Esophagus muscularis mucosa (tissue), 4 donors: ENCODE measurements at regions not wholly inside any gene's neighbourhood (a gene's known extent, or its start where the extent isn't known, plus 50 kb on each side); places are given as distances from the start of the nearest gene placed in this dataset.

Source experiments
- CTCF ChIP-seq, 3 experiments: fragments of 200-600 bp in 2 of 3; fragments of 450-650 bp in 1 of 3; sonication (generic) in 2 of 3; IDR thresholded peaks; one replicate each; pipeline ENCODE4 v1.5.1; 2017 to 2019; ENCODE audit warnings: antibody characterized with exemption in 3 of 3, mild to moderate bottlenecking in 2 of 3, moderate library complexity in 1 of 3
- EP300 ChIP-seq: sonication (generic); formaldehyde crosslinking; IDR thresholded peaks from one replicate; pipeline ENCODE4 v1.6.1; 2017; ENCODE audit warnings: antibody characterized with exemption
- POLR2A ChIP-seq: fragments of 450-650 bp; IDR thresholded peaks from one replicate; pipeline ENCODE4 v1.6.1; 2017; ENCODE audit warnings: antibody characterized with exemption, moderate library complexity, mild to moderate bottlenecking, low read depth
- POLR2AphosphoS5 ChIP-seq, 2 donors: sonication (generic); formaldehyde crosslinking; IDR thresholded peaks; one replicate each; pipeline ENCODE4 v1.6.1; 2017; ENCODE audit warnings: antibody characterized with exemption in 2 of 2

DNA sequence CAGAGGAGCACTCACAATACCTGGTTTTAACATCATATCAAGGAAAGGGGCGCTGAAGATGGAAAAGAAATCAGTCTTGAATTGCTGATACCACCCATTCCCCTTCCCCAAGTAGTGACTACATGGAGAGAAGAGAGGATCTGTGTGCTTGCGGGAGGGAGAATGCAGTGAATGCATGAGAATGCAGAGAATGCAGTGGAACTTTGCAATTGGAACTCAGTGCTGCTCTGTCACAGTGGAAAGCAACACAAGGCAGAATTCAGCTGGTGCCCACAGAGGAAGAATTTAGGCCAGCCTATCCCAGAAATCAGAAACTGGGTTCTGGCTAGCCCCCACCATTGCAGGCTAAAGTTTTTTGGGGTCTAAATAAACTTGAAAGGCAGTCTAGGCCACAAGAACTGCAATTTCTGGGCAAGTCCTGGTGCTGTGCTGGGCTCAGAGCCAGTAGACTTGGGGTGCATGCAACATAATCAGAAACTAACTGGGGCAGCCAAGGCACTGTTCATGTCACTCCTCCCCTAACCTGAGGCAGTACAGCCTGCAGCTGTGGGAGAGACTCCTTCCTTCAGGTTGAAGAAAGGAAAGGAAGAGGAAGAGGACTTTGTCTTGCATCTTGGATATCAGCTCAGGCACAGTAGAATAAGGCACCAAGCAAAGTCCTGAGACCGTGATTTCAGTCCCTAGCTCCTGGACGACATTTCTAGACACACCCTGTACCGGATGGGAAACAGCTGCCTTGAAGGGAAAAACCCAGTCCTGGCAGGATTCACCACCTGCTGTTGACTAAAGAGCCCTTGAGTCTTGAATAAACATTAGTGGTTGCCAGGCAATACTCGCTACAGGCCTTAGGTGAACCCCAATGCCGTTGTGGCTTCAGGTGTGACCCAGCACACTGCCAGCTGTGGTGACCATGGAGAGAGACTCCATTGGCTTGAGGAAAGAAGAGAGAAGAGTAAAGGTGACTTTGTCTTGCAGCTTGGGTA is 329.3 kb downstream of the TBL1XR1 start:
- no peak for TF ChIP-seq CTCF (IDR thresholded peaks at IDR 0.05)
- no peak for TF ChIP-seq POLR2A
- TF ChIP-seq POLR2AphosphoS5 (IDR thresholded peaks at IDR 0.05) = no peak
- no peak for TF ChIP-seq EP300
